KG1 (cell line): ENCODE measurements at regions not wholly inside any gene's neighbourhood (a gene's known extent, or its start where the extent isn't known, plus 50 kb on each side); places are given as distances from the start of the nearest gene placed in this dataset.
"Not testable (repeated sequence)": the region's sequence is repeated elsewhere in the genome, so short reads cannot be mapped to it uniquely, and the experiment has no call there.

Source experiments
- DNase-seq: peaks from one replicate; lab custom pipeline; 2025; lab: John Stamatoyannopoulos, UW

GRCh38 chr4:155032521-155033229, 175.8 kb upstream of the NPY2R start:
- no peak for DNase-seq

DNA sequence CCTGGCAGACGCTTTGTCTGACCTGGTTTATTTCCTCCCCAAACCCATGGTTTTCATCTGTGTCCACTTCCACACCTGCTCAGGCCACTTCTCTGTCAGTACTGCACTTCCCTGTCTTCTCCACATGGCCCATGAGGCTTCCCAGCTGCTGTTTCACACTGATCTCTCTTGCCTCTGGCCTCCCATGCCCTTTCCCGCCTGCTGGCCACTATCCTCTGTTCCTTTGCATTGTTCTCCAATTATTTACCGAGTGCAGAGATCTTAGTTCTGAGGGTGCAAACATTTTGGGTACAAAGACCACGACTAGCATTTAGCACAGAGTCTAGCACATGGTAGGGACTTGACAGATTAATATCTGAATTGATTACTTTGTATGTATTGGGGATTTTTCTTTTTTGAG, 174.8 kb upstream of the NPY2R start:
- no peak for DNase-seq

GRCh38 chr4:155037031-155037430, 171.4 kb upstream of the NPY2R start:
- DNase-seq, result no peak

GRCh38 chr4:155038459-155038858, 170.0 kb upstream of the NPY2R start:
- no peak for DNase-seq

- no peak for DNase-seq
These were observed 169.3 kb upstream of the NPY2R start for GRCh38 chr4:155039162-155039561.

DNA sequence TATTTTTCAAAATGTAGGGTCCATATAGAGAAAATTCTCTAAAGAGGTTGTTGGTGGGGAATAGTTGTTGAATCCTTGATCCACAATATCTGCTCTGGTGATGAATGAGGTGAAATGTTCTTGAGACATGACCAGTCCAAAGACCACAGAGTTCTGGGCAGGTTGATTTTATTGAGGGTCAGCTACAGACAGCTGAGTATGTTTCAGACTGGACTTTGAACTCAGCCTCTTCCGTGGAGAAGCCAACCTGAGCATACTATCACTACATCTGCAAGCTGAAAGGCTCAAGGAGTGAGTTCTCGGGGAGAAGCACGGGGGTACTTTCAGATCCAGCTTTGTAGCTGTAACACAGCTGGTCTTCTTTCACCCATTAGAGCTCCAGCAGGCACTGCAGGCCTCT, 168.4 kb upstream of the NPY2R start:
- no peak for DNase-seq

DNA sequence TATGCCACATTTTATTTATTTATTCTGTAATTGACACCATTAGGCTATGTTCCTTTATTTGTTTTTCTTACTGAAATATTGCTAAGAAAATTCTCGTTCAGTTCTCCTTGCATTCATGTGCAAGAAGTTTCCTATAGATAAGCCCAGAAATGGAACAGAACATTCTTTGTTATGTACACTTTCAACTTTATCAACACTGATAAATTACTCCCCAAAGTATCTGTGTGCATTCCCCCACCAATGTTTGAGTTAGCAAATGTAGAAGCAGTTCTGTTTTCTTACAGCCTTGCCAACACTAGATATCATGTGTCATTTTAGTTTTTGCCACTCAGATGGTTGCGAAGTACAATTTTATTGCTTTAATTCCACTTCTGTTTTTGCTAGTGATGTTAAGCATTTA, 166.4 kb upstream of the NPY2R start:
- DNase-seq, result no peak

DNA sequence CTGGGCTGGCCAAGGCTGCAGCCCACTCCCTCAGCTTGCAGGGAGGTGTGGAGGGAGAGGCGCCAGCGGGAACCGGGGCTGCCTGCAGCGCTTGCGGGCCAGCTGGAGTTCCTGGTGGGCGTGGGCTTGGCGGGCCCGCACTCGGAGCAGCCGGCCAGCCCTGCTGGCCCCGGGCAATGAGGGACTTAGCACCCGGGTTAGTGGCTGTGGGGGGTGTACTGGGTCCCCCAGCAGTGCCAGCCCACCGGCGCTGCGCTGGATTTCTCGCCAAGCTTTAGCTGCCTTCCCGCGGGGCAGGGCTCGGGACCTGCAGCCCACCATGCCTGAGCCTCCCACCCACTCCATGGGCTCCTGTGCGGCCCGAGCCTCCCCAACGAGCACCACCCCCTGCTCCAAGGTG, 164.2 kb upstream of the NPY2R start:
- DNase-seq, result not testable (repeated sequence)

DNA sequence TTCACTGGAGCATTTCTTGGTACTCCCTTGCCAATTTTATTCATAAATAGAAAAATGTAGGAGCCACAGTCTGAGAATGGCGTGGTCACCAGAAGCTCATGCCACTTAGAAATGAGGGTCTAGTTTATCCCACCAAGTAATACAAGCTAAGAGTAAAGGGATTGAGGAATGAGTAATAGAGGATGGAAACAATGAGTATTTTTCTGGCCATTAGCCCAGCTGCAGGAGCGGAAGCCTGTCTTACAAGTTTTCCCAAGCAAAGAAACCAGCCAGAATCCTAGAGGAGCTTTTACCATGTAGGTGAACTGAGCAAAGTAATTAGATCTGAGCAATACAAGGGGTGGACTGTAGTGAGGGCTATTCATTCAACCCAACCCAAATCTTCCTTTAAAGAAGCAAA, 160.7 kb upstream of the NPY2R start:
- DNase-seq, result no peak

- not testable (repeated sequence) for DNase-seq
These were observed 154.4 kb upstream of the NPY2R start for GRCh38 chr4:155054042-155054441.

- no peak for DNase-seq
These were observed 148.0 kb upstream of the NPY2R start for GRCh38 chr4:155060419-155060818.

- DNase-seq, result no peak
These were observed 147.6 kb upstream of the NPY2R start for GRCh38 chr4:155060873-155061272.

DNA sequence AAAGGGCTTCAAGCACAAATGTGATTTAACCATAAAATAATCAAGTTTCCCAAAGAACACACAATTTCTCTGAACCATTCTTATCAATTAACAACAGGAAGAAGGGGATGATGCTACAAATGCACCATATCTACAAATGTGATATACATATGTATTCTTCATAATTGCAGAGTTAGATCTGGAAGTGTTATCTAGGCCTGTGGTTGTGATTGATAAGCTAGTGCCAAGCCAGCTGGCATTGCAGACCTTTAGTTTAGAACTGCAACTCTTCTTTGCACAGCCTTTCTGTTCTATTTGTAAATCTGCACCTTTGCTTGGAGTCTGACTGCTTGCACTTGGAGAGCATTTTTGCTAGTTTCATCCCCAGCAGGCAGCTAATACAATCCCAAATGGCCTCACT, 145.5 kb upstream of the NPY2R start:
- no peak for DNase-seq

DNA sequence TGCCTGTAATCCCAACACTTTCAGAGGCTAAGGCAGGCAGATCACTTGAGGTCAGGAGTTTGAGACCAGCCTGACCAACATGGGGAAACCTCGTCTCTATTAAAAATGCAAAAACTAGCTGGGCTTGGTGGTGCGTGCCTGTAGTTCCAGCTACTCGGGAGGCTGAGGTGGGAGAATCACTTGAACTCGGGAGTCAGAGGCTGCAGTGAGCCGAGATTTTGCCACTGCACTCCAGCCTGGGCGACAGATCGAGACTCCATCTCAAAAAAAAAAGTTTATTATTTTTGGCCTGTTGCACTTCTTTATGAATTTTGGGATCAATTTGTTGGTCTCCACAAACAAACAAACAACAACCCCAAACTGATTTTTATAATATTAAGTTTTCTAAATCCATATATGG, 143.5 kb upstream of the NPY2R start:
- DNase-seq, result not testable (repeated sequence)

DNA sequence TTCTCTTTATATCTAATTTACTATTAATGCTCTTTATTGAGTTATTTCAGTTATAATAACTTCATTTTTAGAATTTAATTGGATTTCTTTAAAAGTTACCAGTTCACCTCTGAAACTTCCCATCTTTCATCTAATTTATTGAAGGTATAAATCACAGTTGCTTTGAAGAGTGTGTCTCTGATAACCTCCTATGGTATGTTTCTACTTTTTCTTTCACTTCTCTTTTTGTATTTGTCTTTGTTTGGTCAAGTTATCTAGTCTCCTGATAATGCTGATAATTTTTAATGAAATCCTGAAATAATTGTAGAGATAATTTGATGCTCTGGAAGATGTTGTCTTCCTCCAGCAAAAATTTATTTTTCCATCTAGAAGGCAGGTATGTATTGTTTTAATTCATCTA, 141.6 kb upstream of the NPY2R start:
- no peak for DNase-seq

DNA sequence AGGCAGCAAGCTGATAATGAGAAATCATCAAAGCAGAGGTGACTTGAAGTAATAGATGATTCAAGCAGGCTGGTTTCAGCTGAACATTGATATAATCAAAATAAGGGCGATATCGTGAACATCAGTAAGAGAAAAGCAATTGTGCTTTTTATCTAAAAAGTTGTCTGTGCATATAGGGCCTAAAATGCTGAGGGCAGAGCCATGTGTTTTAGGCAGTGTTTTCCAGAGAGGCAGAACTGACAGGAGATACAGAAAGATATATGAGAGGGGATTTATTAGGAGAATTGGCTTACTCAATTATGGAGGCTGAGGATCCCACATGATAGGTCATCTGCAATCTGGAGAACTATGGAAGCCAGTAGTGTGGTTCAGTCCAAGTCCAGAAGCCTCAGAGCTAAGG, 136.5 kb upstream of the NPY2R start:
- DNase-seq, result no peak

- DNase-seq, result no peak
These were observed 136.0 kb upstream of the NPY2R start for GRCh38 chr4:155072417-155072816.

GRCh38 chr4:155073852-155074251, 134.6 kb upstream of the NPY2R start:
- no peak for DNase-seq

DNA sequence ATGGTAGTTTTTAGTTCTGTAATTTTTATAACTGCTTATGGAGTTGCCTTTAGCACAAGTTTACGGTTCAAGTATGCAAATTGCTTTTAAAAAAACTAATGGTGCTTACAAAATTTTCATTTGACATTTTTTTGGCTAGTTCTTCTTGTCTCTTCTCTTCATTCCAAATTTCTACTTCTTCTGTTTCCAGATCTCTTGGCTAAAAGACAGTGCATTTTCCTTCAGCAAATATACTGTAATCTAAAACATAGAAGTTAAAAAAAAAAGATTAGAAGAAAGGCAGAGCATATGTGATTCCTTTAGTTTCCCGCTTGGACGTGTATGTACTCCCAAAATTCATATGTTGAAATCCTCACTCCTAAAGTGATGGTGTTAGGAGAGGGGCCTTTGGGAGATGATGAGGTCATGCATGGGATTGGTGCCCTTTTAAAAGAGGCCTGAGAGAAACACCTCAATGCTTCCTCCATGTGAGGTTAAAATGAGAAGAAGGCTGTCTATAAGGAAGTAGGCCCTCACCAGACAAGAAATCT, 132.1 kb upstream of the NPY2R start:
- no peak for DNase-seq

DNA sequence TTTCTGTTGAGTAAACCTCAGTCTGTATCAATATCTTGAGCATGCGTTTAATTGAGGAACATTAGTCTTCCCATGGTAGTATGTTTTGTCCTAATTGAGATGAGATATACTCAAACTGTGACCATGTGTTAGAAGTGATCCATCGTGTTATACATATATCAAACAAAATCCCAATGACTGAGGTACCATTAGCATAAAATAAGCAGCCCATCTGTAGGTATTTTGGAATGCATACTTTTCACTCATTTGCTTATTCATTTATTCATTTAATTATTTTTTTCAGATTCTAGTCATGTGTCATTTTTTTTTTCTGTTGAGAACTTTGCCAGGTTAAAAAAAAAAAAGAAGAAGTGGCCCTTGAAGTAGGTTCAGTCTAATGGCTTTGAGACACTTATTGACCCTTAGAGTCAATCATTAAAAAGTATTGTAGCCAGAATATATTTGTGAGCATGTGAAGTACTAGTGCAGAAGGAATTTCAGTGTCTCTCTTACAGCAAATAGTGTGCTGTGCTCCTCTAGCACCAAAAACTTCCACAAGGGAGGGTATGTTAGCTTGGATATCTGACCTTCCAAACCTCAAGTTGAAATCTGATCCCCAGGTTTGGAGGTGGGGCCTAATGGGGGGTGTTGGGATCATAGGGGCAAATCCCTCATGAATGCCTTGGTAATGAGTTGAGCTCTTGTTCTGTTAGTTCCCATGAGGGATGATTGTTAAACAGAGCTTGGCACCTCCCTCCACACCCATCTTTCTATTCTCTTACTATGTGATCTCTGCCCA, 130.8 kb upstream of the NPY2R start:
- DNase-seq, result no peak

GRCh38 chr4:155079871-155080270, 128.6 kb upstream of the NPY2R start:
- DNase-seq, result no peak

DNA sequence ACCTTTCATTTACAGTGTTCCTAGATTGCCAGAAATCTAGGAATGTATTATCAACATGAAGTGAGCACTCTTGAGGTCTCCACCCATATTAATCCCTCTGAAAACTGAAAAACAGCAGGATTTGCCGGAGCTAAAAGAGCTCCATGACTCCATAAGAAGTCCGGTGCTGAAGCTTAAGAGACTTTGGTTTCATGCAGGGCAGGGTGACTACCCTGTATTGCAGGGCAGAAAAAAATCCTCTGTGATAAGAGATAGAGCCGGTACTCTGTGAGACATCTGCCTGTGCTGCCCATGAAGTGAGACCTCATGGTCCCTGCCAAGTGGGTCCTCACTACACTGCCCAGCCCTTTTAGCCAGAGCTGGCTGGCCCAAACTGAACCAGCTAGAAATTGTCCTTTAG, 127.2 kb upstream of the NPY2R start:
- DNase-seq, result no peak

- DNase-seq, result no peak
These were observed 122.4 kb upstream of the NPY2R start for GRCh38 chr4:155085843-155086530.
